Erythroblast (primary cell): ENCODE measurements at regions not wholly inside any gene's neighbourhood (a gene's known extent, or its start where the extent isn't known, plus 50 kb on each side); places are given as distances from the start of the nearest gene placed in this dataset.

Experiments used
- GATA1 ChIP-seq: IDR thresholded peaks from 2 replicates; pipeline ENCODE4 v1.6.1; 2011; ENCODE audit warnings: low read depth, mild to moderate bottlenecking, control low read depth, low read length, moderate library complexity
- POLR2A ChIP-seq: IDR thresholded peaks from 2 replicates; pipeline ENCODE4 v1.6.1; 2011; ENCODE audit warnings: mild to moderate bottlenecking, low read length

DNA sequence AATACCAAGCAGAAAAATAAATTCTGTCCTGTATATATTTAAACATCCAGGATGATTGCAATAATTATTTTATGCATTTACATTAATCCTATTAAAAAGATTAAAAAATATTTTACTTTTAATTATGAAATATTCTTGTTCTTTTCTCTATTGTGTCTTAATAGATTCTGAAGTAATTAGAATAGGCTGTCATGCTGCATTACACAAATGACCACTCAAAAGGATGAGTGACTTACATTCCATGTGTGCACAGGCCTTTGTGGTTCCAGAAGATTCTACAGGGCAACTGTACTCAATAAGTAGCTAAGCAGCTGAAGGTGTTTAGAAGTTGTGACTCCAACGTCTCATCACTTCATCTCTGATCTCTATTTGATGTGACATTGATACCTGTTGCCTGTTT, 745.9 kb upstream of the CCDC179 start:
- TF ChIP-seq POLR2A (no peak), GATA1 (no peak)
